ENCODE measurements at regions not wholly inside any gene's neighbourhood (a gene's known extent, or its start where the extent isn't known, plus 50 kb on each side); places are given as distances from the start of the nearest gene placed in this dataset.

DNA sequence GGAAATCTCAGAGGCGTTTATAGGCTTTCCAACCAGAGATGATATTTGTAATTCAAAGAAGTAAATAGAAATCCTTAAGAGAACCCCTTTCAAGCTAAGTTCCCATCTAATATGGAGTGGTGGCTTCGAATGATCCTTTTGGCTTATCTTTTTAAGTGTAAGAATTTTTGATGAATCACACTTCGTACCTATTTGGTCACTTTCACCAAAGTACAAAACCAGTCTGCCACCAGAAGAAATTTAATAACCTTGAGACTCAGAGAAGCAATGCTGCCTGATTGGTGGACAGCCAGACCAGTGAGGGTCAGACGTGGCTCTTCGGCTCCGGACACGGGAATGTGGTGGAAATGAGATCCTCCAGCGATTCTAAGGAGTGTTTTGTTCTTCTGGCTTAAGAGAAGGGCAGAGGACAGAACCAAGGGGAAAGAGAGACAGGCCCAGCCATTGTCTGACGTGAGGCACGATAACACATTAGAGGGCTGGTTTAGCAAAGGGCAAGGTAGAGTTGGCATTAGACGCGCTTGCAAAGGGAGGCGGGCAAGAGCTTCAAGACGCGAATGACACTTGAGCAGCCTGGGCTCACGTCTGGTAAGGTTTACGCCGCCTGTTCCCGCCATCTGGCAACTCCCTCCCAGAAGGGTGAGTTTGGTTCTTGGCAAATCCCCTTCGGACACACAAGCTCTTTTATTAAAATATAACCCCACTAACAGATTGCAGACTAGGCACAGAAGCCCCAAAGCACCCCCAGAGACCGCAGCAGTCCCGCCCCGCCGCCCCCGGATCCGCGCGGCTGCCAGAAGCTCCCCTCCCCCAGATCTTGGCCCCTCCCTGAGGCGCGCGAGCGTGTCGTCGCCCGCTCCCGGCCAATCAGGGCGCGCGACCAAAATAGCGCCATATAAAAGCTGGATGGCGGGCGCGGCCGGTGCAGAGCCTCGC lies 50.0 kb upstream of the EZR start:
- DNase-seq (ENCODE audit: low spot score): no peak
- peaks cover 3% of the 10 kb centered on the region for H3K27me3 Mint-ChIP-seq (ENCODE audit: low read depth)
- peaks cover 27% of the 10 kb centered on the region for H3K4me1 Mint-ChIP-seq (ENCODE audit: low read depth)
- H3K9me3 Mint-ChIP-seq (ENCODE audit: low read depth): no peaks in the 10 kb centered on the region
- H3K36me3 Mint-ChIP-seq (ENCODE audit: low read depth): no peaks in the 10 kb centered on the region
- peak overlapping the region; percentile 78 for H3K4me3 Mint-ChIP-seq (ENCODE audit: unreplicated experiment)
- TF ChIP-seq, protein P1, sequence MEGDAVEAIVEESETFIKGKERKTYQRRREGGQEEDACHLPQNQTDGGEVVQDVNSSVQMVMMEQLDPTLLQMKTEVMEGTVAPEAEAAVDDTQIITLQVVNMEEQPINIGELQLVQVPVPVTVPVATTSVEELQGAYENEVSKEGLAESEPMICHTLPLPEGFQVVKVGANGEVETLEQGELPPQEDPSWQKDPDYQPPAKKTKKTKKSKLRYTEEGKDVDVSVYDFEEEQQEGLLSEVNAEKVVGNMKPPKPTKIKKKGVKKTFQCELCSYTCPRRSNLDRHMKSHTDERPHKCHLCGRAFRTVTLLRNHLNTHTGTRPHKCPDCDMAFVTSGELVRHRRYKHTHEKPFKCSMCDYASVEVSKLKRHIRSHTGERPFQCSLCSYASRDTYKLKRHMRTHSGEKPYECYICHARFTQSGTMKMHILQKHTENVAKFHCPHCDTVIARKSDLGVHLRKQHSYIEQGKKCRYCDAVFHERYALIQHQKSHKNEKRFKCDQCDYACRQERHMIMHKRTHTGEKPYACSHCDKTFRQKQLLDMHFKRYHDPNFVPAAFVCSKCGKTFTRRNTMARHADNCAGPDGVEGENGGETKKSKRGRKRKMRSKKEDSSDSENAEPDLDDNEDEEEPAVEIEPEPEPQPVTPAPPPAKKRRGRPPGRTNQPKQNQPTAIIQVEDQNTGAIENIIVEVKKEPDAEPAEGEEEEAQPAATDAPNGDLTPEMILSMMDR (IDR thresholded peaks at IDR 0.05): no peak
- H3K27ac Mint-ChIP-seq (ENCODE audit: unreplicated experiment): peak overlapping the region; percentile 91
